Lower leg skin (tissue), 3 donors: ENCODE measurements at regions not wholly inside any gene's neighbourhood (a gene's known extent, or its start where the extent isn't known, plus 50 kb on each side); places are given as distances from the start of the nearest gene placed in this dataset.

Experiments used
- POLR2A ChIP-seq, 2 donors: fragments of 450-650 bp; IDR thresholded peaks; one replicate each; pipeline ENCODE4 v1.6.1; 2016 to 2017; ENCODE audit warnings: antibody characterized with exemption in 2 of 2, mild to moderate bottlenecking in 1 of 2, moderate library complexity in 1 of 2
- TF ChIP-seq, protein P1 (sequence below), 3 donors: fragments of 450-650 bp; IDR thresholded peaks; one replicate each; pipeline ENCODE4 v1.5.1; 2016; ENCODE audit warnings: antibody characterized with exemption in 3 of 3, mild to moderate bottlenecking in 3 of 3, moderate library complexity in 2 of 3

DNA sequence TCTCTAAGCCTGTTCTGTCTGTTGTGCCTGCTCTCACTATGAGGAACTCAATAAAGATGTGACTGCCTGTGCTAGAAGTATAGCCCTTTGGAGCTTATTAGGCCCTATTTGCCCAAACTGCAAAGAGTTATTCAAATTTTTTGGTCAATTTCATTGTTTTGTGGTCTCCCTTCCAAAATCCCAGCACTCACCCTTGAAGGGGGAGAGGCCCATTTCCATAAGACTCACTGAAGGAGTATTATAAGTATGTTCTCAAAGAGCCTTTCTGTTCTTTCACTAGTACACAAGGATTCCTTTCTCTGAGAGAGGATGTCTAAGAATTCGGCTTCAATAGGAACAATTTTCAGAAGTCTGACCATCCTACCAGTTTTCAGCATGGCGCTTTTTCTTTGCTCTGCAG is 641.9 kb upstream of the REG3G start:
- TF ChIP-seq, protein P1, sequence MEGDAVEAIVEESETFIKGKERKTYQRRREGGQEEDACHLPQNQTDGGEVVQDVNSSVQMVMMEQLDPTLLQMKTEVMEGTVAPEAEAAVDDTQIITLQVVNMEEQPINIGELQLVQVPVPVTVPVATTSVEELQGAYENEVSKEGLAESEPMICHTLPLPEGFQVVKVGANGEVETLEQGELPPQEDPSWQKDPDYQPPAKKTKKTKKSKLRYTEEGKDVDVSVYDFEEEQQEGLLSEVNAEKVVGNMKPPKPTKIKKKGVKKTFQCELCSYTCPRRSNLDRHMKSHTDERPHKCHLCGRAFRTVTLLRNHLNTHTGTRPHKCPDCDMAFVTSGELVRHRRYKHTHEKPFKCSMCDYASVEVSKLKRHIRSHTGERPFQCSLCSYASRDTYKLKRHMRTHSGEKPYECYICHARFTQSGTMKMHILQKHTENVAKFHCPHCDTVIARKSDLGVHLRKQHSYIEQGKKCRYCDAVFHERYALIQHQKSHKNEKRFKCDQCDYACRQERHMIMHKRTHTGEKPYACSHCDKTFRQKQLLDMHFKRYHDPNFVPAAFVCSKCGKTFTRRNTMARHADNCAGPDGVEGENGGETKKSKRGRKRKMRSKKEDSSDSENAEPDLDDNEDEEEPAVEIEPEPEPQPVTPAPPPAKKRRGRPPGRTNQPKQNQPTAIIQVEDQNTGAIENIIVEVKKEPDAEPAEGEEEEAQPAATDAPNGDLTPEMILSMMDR (IDR thresholded peaks at IDR 0.05), result no peak
- no peak for TF ChIP-seq POLR2A (IDR thresholded peaks at IDR 0.05)
